NK-92 (cell line): ENCODE measurements at regions not wholly inside any gene's neighbourhood (a gene's known extent, or its start where the extent isn't known, plus 50 kb on each side); places are given as distances from the start of the nearest gene placed in this dataset.
"Not testable (repeated sequence)": the region's sequence is repeated elsewhere in the genome, so short reads cannot be mapped to it uniquely, and the experiment has no call there.

Experiments used
- DNase-seq: peaks from one replicate; lab custom pipeline; 2025; ENCODE audit not compliant: unreplicated experiment; lab: John Stamatoyannopoulos, UW

- DNase-seq = no peak
Observed at GRCh38 chr4:28248269-28248668, 1387.6 kb downstream of the STIM2 start.

DNA sequence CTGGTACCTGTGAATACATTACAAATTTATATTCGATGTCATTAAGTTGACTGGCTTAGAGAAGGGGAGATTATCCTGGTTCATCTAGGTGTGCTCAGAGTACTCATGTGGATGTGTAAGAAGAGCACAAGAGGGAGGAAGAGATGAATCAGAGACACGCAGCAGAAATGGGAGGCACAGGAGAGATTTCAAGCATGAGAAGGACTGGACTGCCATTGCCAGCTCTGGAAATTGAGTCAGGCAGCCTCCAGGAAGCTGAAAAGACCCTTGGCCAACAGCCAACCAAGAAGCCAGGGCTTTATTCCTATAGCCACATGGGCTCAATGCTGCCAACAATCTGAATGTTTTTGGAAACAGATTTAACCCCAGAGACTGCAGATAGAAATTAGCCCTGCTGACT, 1390.0 kb downstream of the STIM2 start:
- no peak for DNase-seq

- DNase-seq = no peak
Observed at GRCh38 chr4:28251831-28252230, 1391.2 kb downstream of the STIM2 start.

DNA sequence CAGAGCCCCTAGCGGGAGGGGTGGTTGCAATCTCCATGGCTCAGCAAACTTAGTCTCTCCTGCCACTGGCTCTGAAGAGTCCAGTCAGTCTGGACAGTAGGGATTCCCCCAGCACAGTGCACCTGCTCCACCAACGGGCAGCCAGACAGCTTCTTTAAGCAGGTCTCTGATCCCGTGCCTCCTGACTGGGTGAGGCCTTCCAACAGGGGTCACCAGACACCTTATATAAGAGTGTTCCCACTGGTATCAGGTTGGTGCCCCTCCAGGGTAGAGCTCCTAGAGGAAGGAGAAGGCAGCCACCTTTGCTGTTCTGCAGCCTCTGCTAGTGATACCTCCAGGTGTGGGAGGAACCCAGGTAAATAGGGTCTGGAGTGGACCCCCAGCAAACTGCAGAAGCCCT, 1393.4 kb downstream of the STIM2 start:
- DNase-seq = no peak

DNA sequence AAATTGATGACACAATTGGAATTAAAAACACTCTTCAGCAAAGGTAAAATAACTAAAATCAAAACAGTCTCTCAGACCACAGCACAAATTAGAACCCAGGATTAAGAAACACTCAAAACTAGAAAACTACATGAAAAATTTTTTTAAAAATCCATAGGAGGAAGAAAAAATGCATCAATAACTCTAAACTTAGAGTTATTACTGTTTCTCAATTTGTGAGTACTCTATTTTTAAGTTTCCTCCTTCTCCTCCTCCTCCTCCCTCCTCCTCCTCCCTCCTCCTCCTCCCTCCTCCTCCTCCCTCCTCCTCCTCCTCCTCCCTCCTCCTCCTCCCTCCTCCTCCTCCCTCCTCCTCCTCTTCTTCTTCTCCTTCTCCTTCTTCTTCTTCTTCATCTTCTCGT, 1395.7 kb downstream of the STIM2 start:
- DNase-seq = no peak

DNA sequence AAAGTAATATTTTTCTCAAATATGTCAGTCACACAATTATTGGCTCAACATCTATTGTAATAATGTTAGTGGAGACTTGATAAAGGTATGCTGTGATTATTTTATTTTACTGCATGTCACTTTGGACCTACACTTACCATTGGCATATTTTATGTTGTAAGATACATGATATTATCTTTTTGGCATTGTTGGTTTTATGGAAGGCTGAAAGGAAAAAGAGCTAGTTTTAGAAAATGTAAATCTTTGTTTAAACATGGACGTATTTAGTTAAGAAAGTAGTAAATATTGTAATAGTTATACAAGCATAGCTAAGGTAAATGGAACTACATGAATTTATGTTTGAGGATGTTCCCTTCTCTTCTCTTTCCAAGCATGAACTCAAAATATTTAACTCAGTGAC, 1399.3 kb downstream of the STIM2 start:
- no peak for DNase-seq

- no peak for DNase-seq
Observed at GRCh38 chr4:28267166-28267565, 1406.5 kb downstream of the STIM2 start.

DNA sequence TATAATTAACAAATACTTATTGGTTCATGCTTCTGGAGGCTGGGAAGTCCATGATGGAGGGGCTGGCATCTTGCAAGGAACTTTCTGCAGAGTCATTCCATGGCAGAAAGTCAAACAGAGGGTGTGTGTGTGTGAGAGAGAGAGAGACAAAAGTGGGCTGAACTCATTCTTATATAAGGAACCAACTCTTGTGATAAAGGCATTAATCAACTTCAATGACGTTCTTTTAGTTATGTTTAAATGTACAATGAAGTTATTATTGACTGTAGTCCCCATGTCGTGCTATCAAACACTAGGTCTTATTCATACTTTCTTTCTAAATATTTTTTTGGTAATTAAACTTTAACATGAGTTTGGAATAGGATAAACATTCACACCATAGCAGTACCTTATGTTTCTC, 1408.8 kb downstream of the STIM2 start:
- DNase-seq = no peak

DNA sequence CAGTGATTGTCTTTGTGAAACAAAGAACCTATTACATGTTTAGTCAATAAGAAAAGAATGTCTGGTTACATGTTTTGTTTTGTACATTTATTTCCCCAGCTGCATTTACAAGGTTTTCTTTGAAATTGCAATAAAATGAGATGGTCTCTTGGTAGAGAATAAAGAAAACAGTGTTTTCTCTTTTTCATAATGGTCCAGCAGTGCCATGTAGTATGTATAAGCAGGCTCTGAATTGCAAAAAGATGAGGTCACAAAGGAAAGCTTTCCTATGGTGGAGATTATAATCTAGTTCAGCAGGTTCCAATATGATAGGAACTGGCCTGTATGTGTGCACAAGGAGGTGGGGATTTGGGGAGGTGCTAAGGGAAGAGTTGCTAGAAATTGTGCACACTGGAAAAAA, 1417.3 kb downstream of the STIM2 start:
- DNase-seq = no peak

GRCh38 chr4:28278676-28279075, 1418.0 kb downstream of the STIM2 start:
- no peak for DNase-seq

DNA sequence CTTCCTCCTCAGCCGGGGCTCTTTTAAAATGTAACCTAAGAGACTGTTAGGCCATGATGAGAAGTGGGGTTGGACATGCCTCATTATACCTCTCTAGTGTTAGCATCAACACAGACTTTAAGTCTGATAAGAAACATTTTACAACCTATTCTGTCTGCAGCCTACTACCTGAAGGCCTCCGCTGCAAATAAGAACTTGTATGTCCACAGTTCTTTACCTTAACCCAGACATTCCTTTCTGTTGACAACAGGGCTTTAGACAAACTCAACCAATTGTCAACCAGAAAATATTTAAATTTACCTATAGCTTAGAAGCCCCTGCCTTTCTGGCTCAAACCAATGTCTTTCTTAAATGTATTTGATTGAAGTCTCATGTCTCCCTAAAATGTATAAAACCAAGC, 1418.6 kb downstream of the STIM2 start:
- DNase-seq = no peak

DNA sequence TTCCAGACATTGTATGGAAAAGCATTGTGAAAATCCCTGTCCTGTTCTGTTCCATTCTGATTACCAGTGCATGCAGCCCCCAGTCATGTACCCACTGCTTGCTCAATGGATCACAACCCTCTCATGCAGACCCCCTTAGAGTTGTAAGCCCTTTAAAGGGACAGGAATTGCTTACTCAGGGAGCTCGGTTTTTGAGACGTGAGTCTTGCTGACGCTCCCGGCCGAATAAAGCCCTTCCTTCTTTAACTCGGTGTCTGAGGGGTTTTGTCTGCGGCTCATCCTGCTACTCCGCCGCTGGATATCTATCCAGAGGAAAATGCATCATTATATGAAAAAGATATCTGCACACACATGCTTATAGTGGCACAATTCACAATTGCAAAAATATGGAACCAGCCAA, 1425.6 kb downstream of the STIM2 start:
- not testable (repeated sequence) for DNase-seq

DNA sequence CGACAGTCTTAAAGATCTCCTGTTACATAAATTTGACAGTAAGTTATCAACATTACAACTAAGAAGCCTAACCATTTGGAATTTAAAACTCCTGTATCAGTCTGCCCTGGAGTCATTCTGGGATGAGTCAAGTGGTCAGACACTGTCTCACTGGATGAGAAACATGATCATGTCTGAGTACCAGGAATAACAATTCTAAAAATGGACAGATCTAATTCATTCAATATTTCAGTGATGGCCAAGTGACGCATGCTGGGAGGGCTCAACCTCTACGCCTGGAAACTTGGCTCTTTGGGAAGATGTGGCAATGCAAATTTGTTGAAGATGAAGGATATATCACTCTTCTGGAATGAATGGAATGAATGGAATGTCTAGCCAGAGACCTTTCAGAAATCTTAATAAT, 1427.2 kb downstream of the STIM2 start:
- no peak for DNase-seq

- no peak for DNase-seq
Observed at GRCh38 chr4:28296239-28296638, 1435.6 kb downstream of the STIM2 start.

GRCh38 chr4:28310926-28311325, 1450.3 kb downstream of the STIM2 start:
- no peak for DNase-seq

DNA sequence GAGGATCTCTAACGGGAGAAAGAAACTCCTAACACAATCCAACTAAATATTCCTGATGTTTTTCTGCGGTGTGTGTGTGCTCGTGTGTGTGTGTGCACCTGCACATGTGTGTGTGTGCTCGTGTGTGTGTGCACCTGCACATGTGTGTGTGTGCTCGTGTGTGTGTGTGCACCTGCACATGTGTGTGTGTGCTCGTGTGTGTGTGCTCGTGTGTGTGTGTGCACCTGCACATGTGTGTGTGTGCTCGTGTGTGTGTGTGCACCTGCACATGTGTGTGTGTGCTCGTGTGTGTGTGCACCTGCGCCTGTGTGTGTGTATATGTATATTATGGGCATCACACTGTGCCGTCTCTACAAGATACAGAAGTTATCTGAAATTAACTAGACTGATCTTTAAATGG, 1451.9 kb downstream of the STIM2 start:
- not testable (repeated sequence) for DNase-seq

- DNase-seq = no peak
Observed at GRCh38 chr4:28313729-28314713, 1453.4 kb downstream of the STIM2 start.

DNA sequence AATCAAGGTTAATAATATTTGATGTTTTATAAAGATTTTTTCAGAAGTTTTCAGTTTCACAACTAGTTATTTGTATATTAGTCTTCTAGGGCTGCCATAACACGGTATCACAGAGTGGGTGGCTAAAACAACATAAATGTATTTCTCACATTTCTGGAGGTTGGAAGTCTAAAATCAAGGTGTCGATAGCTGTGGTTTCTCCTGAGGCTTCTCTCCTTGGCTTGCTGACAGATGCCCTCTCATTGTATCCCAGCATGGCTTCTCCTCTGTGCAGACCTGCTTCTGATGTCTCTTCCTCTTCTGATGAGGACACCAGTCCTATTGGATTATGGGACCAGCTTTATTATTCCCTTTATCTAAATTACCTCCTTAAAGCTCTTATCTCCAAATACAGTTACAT, 1456.6 kb downstream of the STIM2 start:
- DNase-seq = no peak

DNA sequence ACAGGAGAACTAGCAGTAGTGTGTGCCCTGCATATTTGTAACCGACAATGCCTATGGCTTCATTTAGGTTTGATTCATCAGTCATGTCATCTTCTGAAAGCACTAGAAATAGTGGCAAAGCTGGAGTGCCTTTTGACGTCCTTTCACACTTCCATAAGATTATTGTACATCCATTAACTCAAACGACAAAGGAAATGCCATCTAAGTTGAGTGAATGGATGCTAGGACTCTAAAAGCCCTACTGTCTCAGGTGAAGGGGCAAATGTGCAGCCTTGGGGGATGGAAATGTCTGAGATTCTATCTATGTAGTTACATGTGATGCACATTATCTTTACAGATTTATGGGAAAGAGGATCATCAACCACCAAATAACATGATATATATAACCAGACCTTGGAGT, 1473.6 kb downstream of the STIM2 start:
- no peak for DNase-seq

- DNase-seq = no peak
Observed at GRCh38 chr4:28341784-28342183, 1481.1 kb downstream of the STIM2 start.

DNA sequence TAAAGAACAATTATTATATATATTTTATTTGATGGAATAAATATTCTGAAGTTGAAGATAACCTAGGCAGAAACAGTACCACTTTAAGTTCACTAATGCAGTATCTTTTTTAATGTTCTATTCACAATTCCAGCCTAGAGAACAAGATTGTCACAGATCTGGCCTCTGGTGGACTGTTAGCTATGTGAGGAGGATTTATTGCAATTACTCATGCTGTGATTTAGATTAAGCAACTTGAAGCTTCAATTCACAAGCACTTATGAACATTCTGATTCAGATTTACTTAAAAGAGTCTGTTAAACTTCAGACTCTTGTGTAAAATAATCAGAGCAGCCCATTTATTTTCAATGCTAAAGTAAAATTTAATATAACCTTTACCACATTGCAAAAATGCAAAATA, 1489.8 kb downstream of the STIM2 start:
- no peak for DNase-seq

- no peak for DNase-seq
Observed at GRCh38 chr4:28351102-28351501, 1490.5 kb downstream of the STIM2 start.

GRCh38 chr4:28351826-28352225, 1491.2 kb downstream of the STIM2 start:
- no peak for DNase-seq
